Omental fat pad (tissue), 3 donors: ENCODE measurements at regions not wholly inside any gene's neighbourhood (a gene's known extent, or its start where the extent isn't known, plus 50 kb on each side); places are given as distances from the start of the nearest gene placed in this dataset.

Experiments used
- ATAC-seq: fragments of 150-250 bp; one replicate; pipeline ENCODE4 v1.9.1; 2016; ENCODE audit warnings: mild to moderate bottlenecking, moderate library complexity; ENCODE audit not compliant: low FRiP score
- DNase-seq: peaks from one replicate; pipeline ENCODE4 v3.0.0-alpha.2; 2019; ENCODE audit warnings: low spot score
- TF ChIP-seq, protein P1 (sequence below), 3 donors: fragments of 450-650 bp; IDR thresholded peaks; one replicate each; pipeline ENCODE4 v1.5.1; 2016 to 2017; ENCODE audit warnings: antibody characterized with exemption in 3 of 3, mild to moderate bottlenecking in 3 of 3, moderate library complexity in 2 of 3

DNA sequence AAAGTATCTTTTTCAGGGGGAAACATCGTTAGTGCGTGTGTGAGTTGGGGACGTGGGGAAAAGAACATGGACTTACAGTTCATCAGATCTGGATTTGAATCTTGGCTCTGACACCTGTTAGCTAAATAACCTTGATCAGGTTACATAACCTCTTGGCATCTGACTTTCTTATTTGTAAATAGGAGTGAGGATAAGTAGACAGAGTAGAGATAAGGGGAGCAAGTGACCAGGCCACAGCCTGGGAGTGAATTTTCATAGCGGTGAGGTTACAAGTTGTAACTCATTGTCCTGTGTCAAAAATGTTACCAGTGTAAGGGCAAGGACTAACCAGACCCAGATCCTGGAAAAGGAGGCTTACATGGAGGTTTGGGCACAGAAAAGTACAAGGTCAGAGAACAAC is 733.5 kb upstream of the MMS22L start:
- ATAC-seq (no peak), DNase-seq (no peak)
- TF ChIP-seq, protein P1, sequence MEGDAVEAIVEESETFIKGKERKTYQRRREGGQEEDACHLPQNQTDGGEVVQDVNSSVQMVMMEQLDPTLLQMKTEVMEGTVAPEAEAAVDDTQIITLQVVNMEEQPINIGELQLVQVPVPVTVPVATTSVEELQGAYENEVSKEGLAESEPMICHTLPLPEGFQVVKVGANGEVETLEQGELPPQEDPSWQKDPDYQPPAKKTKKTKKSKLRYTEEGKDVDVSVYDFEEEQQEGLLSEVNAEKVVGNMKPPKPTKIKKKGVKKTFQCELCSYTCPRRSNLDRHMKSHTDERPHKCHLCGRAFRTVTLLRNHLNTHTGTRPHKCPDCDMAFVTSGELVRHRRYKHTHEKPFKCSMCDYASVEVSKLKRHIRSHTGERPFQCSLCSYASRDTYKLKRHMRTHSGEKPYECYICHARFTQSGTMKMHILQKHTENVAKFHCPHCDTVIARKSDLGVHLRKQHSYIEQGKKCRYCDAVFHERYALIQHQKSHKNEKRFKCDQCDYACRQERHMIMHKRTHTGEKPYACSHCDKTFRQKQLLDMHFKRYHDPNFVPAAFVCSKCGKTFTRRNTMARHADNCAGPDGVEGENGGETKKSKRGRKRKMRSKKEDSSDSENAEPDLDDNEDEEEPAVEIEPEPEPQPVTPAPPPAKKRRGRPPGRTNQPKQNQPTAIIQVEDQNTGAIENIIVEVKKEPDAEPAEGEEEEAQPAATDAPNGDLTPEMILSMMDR (IDR thresholded peaks at IDR 0.05) = no peak

DNA sequence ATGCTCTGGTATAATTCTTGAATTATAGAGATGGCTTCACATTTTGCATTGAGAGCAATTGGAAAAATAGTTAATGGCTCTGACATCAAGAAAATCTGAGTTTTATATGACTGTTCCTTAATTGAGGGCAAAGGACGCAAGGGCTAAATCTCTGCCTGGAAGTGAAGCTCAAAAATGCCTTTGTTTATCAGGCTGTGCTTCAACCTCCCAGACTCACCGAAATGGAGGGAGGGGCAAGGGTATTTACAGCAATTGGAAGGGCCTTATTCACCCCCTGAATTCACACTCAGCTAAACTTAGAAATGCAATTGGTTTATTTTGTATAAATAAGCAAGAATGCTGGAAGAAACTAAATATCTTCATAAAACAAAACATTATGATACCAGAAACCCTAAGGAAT is 737.2 kb upstream of the MMS22L start:
- ATAC-seq (no peak), DNase-seq (no peak)
- TF ChIP-seq, protein P1 (IDR thresholded peaks at IDR 0.05) = no peak

DNA sequence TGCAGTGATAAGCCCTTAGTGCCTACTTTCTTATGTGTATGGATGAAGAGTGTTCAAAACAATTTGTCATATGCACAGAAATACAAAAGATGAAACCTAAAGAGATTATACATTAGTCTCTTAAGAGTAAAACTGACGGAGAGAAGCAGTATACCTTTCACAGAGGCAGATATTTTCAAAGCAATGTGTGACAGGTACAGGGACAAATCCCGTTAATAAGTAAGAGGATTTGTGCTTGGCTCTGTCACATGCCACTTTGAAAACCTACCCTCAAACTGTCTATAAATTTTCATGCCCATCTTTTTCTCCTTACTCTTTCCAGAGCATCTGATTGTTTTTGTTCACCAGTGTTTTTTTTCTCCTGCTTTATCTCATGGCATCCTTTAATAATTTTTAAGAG is 741.3 kb upstream of the MMS22L start:
- DNase-seq = no peak
- TF ChIP-seq, protein P1 (IDR thresholded peaks at IDR 0.05) = no peak
- ATAC-seq = no peak

DNA sequence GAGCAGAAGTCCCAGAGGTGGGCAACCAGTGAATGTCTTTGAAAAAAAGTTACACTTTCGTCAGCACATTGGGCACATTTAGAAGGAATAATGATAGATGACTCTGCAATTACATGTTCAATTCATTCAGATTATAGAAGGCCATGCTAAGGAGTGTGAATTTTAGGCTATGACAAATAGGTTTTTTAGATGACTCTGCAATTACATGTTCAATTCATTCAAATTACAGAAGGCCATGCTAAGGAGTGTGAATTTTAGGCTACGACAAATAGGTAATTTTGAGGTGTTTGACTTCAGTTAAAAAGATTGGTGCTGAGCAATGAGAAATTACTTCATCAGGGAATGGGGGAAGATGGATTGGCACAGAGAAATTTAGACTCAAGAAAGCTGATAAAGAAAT is 744.9 kb upstream of the MMS22L start:
- ATAC-seq = no peak
- TF ChIP-seq, protein P1 (IDR thresholded peaks at IDR 0.05) = no peak
- no peak for DNase-seq

DNA sequence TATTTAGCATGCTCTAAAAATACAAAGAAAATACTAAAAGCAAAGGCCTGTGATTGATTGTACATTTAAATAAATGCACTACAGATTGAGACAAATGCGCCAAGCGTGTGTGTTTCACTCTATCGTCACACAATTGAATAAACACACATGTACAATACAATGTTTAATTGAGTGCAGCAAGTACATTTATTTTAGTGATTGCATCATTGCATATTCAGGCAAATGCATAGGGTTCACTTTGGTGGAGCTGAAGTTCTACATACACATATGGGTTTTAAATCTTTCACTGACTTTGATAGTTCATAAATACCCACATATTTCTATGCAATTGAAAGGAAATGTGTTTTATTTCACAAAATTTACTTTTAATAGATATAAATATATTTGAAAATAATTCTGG is 750.6 kb upstream of the MMS22L start:
- TF ChIP-seq, protein P1 (IDR thresholded peaks at IDR 0.05) = no peak
- ATAC-seq (no peak), DNase-seq (no peak)

DNA sequence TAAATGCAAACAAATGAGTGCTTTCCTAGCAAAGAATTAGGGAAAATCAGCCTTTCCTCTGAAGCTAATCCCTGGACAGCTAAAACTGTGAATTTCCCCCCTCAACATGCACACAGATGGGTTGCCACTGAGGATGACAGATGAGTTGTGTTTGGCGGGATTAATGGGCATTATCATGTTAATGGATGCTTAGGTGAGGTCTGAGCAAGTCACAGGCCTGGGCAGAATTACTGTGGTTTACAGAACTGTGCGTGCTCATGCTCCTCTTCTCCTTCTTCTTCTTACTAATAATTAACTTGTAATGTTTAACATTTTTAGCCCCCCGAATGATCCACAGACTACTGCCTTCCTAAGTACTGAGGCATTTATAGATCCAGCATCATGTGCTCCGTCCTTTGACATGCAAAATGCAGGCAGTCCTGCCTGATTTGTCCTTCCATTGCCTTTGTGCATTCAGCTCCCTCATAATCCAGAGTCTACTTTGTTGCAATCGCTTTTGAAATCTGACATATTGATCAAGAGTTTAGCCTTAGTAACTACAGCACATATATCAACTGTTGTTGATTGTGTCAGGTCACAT is 753.4 kb upstream of the MMS22L start:
- no peak for DNase-seq
- TF ChIP-seq, protein P1 (IDR thresholded peaks at IDR 0.05) = no peak
- no peak for ATAC-seq

DNA sequence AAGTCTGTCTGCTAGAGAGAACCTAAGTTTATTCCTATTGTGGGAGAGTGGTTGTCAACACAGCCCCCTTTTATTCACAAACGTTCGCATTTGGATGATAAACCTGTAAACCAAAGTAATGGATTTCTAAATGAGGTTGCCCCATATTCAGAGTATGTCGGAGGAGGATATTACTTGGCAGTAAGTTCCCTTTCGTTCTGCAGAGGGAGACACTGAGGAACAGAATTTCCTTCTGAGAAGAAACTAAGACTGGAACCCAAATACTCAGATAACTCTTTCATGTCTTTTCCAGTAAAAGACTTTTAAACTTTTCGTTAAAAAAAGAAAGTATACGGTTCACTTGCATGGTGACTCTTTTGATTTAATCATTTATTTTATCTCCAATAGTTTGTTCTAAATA is 754.6 kb upstream of the MMS22L start:
- TF ChIP-seq, protein P1 (IDR thresholded peaks at IDR 0.05) = no peak
- ATAC-seq (no peak), DNase-seq (no peak)
